OCI-LY7 (cell line): ENCODE measurements at regions not wholly inside any gene's neighbourhood (a gene's known extent, or its start where the extent isn't known, plus 50 kb on each side); places are given as distances from the start of the nearest gene placed in this dataset.

Experiments
- BruUV-seq: library from RNA; stranded (reverse); fragments of 400-500 nt; replicated peaks from 2 replicates; lab custom pipeline; 2021; lab: Mats Ljungman, UMichigan
- CTCF ChIA-PET: fragments of 300-600 bp; sonication (Branson Sonifier 250); formaldehyde crosslinking; loops from one replicate; lab custom pipeline; 2022; ENCODE audit warnings: antibody characterized with exemption; ENCODE audit not compliant: unreplicated experiment; lab: Charles Lee
- POLR2A ChIA-PET: fragments of 300-600 bp; sonication (Branson Sonifier 250); formaldehyde crosslinking; loops from one replicate; lab custom pipeline; 2022; ENCODE audit warnings: antibody characterized with exemption; lab: Charles Lee
- DNase-seq: peaks from one replicate; pipeline ENCODE4 v3.0.0-alpha.2; 2015; ENCODE audit warnings: low spot score
- H2AFZ ChIP-seq: fragments of 200-600 bp; sonication (generic), shearing (Covaris generic); 2 replicates; pipeline ENCODE4 v1.6.1; 2014; ENCODE audit warnings: mild to moderate bottlenecking, antibody characterized with exemption, low read length, moderate library complexity
- H3K27ac ChIP-seq: fragments of 200-600 bp; sonication (generic); 2 replicates; pipeline ENCODE4 v1.5.1; 2014; ENCODE audit warnings: mixed run types, low read depth, mild to moderate bottlenecking, moderate library complexity, low read length, inconsistent platforms; ENCODE audit not compliant: poor library complexity, severe bottlenecking
- H3K36me3 ChIP-seq: fragments of 200-600 bp; sonication (generic); 2 replicates; pipeline ENCODE4 v1.6.1; 2014; ENCODE audit warnings: mild to moderate bottlenecking, antibody characterized with exemption, low read length, moderate library complexity, mixed read lengths; ENCODE audit not compliant: insufficient read depth
- H3K4me1 ChIP-seq: fragments of 200-600 bp; sonication (generic); 2 replicates; pipeline ENCODE4 v1.5.1; 2014; ENCODE audit warnings: mild to moderate bottlenecking, low read length; ENCODE audit not compliant: insufficient read depth, poor library complexity, severe bottlenecking
- H3K4me2 ChIP-seq: fragments of 200-600 bp; sonication (generic); 2 replicates; pipeline ENCODE4 v1.6.1; 2014; ENCODE audit warnings: mild to moderate bottlenecking, low read length
- H3K4me3 ChIP-seq: fragments of 200-600 bp; sonication (generic); 2 replicates; pipeline ENCODE4 v1.5.1; 2014; ENCODE audit warnings: mild to moderate bottlenecking, low read depth, low read length; ENCODE audit not compliant: poor library complexity, severe bottlenecking
- H3K79me2 ChIP-seq: fragments of 200-600 bp; sonication (generic); 2 replicates; pipeline ENCODE4 v1.6.1; 2016; ENCODE audit warnings: low read depth, mild to moderate bottlenecking, low read length, moderate library complexity, mixed read lengths; ENCODE audit not compliant: insufficient read depth
- H3K9me2 ChIP-seq: fragments of 200-600 bp; sonication (generic); 2 replicates; pipeline ENCODE4 v1.6.1; 2016; ENCODE audit warnings: mild to moderate bottlenecking, low read length, mixed read lengths; ENCODE audit not compliant: insufficient read depth
- H3K9me3 ChIP-seq: fragments of 200-600 bp; sonication (generic); 2 replicates; pipeline ENCODE4 v1.6.1; 2014; ENCODE audit warnings: mild to moderate bottlenecking, mixed run types, low read length, mixed read lengths
- H4K20me1 ChIP-seq: fragments of 200-600 bp; sonication (generic); 2 replicates; pipeline ENCODE4 v1.6.1; 2014; ENCODE audit warnings: mild to moderate bottlenecking, antibody characterized with exemption, low read length, moderate library complexity, mixed read lengths; ENCODE audit not compliant: insufficient read depth
- CTCF ChIP-seq: fragments of 200-600 bp; sonication (generic); conservative IDR thresholded peaks from 2 replicates; pipeline ENCODE4 v1.5.1; 2014; ENCODE audit warnings: mild to moderate bottlenecking, antibody characterized with exemption, low read length, moderate library complexity, mixed read lengths
- EZH2phosphoT487 ChIP-seq: fragments of 200-600 bp; sonication (generic); IDR thresholded peaks from 2 replicates; pipeline ENCODE4 v1.6.1; 2018; ENCODE audit warnings: low read depth, borderline replicate concordance, mild to moderate bottlenecking, mixed run types, antibody characterized with exemption, low read length, moderate library complexity, mixed read lengths
- intact Hi-C: fragments of 100-400 bp; cut with micrococcal nuclease; formaldehyde crosslinking; loops from one replicate; pipeline ENCODE4 v1.10.0; 2022; ENCODE audit not compliant: unreplicated experiment

- ChIA-PET CTCF (no interaction called here), POLR2A (no interaction called here)
- no peak for TF ChIP-seq CTCF
- no peak for TF ChIP-seq EZH2phosphoT487
- H3K27ac ChIP-seq: no peak overlapping the region
- no peak overlapping the region for H3K4me2 ChIP-seq
- H3K4me1 ChIP-seq: peaks cover 14% of the 10 kb centered on the region
- H3K4me3 ChIP-seq: no peak overlapping the region
- intact Hi-C loops: no loop called here
- BruUV-seq: no TSS peak
- DNase-seq: no peak
- H3K36me3 ChIP-seq: no peaks in the 10 kb centered on the region
- H3K9me2 ChIP-seq: no peaks in the 10 kb centered on the region
- no peaks in the 10 kb centered on the region for H3K79me2 ChIP-seq
- H3K9me3 ChIP-seq: no peaks in the 10 kb centered on the region
- H4K20me1 ChIP-seq: no peaks in the 10 kb centered on the region
- no peak overlapping the region for H2AFZ ChIP-seq
Measured at GRCh38 chr1:157407367-157407766, 144.9 kb downstream of the FCRL5 start.

- no peak for DNase-seq
- CTCF ChIA-PET: no interaction called here
- no peaks in the 10 kb centered on the region for H3K36me3 ChIP-seq
- no peaks in the 10 kb centered on the region for H3K9me2 ChIP-seq
- TF ChIP-seq EZH2phosphoT487 (no peak), CTCF (no peak)
- no peak overlapping the region for H3K27ac ChIP-seq
- BruUV-seq: no TSS peak
- no peaks in the 10 kb centered on the region for H3K79me2 ChIP-seq
- no peak overlapping the region for H2AFZ ChIP-seq
- H3K4me2 ChIP-seq: no peak overlapping the region
- H3K4me3 ChIP-seq: no peak overlapping the region
- H4K20me1 ChIP-seq: no peaks in the 10 kb centered on the region
- H3K4me1 ChIP-seq: peaks cover 14% of the 10 kb centered on the region
- H3K9me3 ChIP-seq: no peaks in the 10 kb centered on the region
- intact Hi-C loops: no loop called here
- POLR2A ChIA-PET: interaction anchor here (0.8 kb wide), 1 partner anchor 9 kb away, joined by 4 read pairs; no protein-coding TSS in a partner anchor
Measured at GRCh38 chr1:157405662-157406061, 146.7 kb downstream of the FCRL5 start.

GRCh38 chr1:157404614-157405013 lies 147.7 kb downstream of the FCRL5 start:
- H2AFZ ChIP-seq: no peak overlapping the region
- intact Hi-C loops: no loop called here
- no peak for DNase-seq

More at GRCh38 chr1:157404614-157405013, 147.7 kb downstream of the FCRL5 start:
- Histone ChIP-seq H3K4me2 (no peak overlapping the region), H3K4me3 (no peak overlapping the region), H3K9me2 (no peaks in the 10 kb centered on the region), H3K79me2 (no peaks in the 10 kb centered on the region), H3K9me3 (no peaks in the 10 kb centered on the region), H4K20me1 (no peaks in the 10 kb centered on the region), H3K4me1 (peaks cover 14% of the 10 kb centered on the region), H3K27ac (no peak overlapping the region), H3K36me3 (no peaks in the 10 kb centered on the region)
- TF ChIP-seq EZH2phosphoT487 (no peak), CTCF (no peak)
- CTCF ChIA-PET: no interaction called here
- POLR2A ChIA-PET: interaction anchor here (0.7 kb wide), 1 partner anchor 24 kb away, joined by 3 read pairs; no protein-coding TSS in a partner anchor
- BruUV-seq: no TSS peak
